ENCODE measurements at regions not wholly inside any gene's neighbourhood (a gene's known extent, or its start where the extent isn't known, plus 50 kb on each side); places are given as distances from the start of the nearest gene placed in this dataset.

DNA sequence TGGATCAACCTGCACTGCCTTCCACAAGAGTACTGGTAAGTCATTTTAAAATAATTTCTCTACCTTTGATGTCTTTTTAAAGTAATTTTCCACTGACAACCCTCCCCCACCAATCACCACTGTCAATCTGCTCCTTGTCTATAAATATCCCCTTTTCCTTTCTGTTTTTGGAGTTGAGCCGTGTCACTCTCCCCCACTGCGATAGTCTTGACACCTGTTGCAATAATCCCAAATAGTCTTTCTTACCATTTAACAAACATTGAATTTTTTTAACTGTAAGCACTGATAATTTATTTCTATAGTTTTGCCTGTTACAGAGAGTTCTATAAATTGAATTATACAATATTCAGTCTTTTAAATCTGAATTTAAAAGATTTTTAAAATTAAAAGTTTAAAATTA, 420.9 kb downstream of the COL11A1 start:
- TF ChIP-seq TAF1 (IDR thresholded peaks at IDR 0.05; ENCODE audit: low read depth) (no peak), TCF12 (IDR thresholded peaks at IDR 0.05; ENCODE audit: low read depth) (no peak), FOXM1 (IDR thresholded peaks at IDR 0.05; ENCODE audit: borderline replicate concordance, low read depth) (no peak), CREB1 (IDR thresholded peaks at IDR 0.05; ENCODE audit: low read depth) (no peak), ZBTB7A (IDR thresholded peaks at IDR 0.05; ENCODE audit: low read depth) (no peak), RAD21 (IDR thresholded peaks at IDR 0.05; ENCODE audit: low read depth) (no peak), EP300 (IDR thresholded peaks at IDR 0.05; ENCODE audit: borderline replicate concordance) (no peak), NFIC (IDR thresholded peaks at IDR 0.05) (no peak), EGR1 (IDR thresholded peaks at IDR 0.05) (no peak), YY1 (IDR thresholded peaks at IDR 0.05; ENCODE audit: low read depth) (no peak), TEAD4 (IDR thresholded peaks at IDR 0.05) (no peak), CEBPB (IDR thresholded peaks at IDR 0.05) (no peak)
- TF ChIP-seq, protein P1, sequence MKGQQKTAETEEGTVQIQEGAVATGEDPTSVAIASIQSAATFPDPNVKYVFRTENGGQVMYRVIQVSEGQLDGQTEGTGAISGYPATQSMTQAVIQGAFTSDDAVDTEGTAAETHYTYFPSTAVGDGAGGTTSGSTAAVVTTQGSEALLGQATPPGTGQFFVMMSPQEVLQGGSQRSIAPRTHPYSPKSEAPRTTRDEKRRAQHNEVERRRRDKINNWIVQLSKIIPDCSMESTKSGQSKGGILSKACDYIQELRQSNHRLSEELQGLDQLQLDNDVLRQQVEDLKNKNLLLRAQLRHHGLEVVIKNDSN (IDR thresholded peaks at IDR 0.05): no peak
- TF ChIP-seq, protein P2, sequence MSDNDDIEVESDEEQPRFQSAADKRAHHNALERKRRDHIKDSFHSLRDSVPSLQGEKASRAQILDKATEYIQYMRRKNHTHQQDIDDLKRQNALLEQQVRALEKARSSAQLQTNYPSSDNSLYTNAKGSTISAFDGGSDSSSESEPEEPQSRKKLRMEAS (IDR thresholded peaks at IDR 0.05): no peak

DNA sequence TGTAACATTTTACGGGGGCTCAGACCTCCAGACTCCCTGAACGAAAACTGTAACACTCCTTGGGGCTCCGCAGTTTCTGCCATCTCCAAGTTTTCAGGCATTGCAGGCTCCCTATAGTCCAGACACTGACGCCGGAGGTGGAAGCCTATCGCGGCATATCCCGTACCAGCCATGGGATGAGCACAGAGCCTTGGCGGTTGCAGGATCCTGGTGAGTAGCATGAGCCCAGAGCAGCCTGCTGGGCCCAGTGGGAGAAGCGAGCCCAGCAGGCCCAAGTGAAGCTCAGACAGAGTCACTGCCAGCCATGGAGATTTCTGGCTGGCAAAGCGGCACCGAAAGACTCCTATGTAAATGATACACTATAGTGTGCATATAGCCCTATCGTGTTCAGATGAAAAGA, 446.8 kb downstream of the COL11A1 start:
- no peak for TF ChIP-seq YY1 (IDR thresholded peaks at IDR 0.05; ENCODE audit: low read depth)
- TF ChIP-seq, protein P3, sequence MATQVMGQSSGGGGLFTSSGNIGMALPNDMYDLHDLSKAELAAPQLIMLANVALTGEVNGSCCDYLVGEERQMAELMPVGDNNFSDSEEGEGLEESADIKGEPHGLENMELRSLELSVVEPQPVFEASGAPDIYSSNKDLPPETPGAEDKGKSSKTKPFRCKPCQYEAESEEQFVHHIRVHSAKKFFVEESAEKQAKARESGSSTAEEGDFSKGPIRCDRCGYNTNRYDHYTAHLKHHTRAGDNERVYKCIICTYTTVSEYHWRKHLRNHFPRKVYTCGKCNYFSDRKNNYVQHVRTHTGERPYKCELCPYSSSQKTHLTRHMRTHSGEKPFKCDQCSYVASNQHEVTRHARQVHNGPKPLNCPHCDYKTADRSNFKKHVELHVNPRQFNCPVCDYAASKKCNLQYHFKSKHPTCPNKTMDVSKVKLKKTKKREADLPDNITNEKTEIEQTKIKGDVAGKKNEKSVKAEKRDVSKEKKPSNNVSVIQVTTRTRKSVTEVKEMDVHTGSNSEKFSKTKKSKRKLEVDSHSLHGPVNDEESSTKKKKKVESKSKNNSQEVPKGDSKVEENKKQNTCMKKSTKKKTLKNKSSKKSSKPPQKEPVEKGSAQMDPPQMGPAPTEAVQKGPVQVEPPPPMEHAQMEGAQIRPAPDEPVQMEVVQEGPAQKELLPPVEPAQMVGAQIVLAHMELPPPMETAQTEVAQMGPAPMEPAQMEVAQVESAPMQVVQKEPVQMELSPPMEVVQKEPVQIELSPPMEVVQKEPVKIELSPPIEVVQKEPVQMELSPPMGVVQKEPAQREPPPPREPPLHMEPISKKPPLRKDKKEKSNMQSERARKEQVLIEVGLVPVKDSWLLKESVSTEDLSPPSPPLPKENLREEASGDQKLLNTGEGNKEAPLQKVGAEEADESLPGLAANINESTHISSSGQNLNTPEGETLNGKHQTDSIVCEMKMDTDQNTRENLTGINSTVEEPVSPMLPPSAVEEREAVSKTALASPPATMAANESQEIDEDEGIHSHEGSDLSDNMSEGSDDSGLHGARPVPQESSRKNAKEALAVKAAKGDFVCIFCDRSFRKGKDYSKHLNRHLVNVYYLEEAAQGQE (IDR thresholded peaks at IDR 0.05; ENCODE audit: low read depth): no peak
- TF ChIP-seq RAD21 (IDR thresholded peaks at IDR 0.05; ENCODE audit: low read depth): no peak
- TF ChIP-seq, protein P1 (IDR thresholded peaks at IDR 0.05): no peak
- TF ChIP-seq, protein P2 (IDR thresholded peaks at IDR 0.05): no peak
- no peak for TF ChIP-seq EP300 (IDR thresholded peaks at IDR 0.05; ENCODE audit: borderline replicate concordance)
- TF ChIP-seq TCF12 (IDR thresholded peaks at IDR 0.05; ENCODE audit: low read depth): no peak
- TF ChIP-seq FOXM1 (IDR thresholded peaks at IDR 0.05; ENCODE audit: borderline replicate concordance, low read depth): no peak

DNA sequence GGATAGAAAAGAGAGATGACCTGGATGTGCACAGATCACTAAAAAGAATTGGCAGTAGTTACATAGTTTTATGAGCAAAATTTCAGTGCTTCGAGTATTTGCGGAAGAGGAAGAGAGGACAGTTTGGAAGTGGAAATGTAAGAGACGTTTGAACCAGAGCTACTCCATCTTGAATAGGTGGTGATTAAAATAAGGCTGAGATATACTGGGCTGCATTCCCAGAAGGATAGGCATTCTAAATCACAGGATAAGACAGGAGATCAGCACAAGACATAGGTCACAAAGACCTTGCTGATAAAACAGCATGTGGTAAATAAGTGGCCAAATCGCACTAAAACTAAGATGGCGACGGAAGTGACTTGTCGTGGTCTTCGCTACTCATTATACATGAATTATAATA, 453.3 kb downstream of the COL11A1 start:
- TF ChIP-seq FOXM1 (IDR thresholded peaks at IDR 0.05; ENCODE audit: borderline replicate concordance, low read depth) (no peak), YY1 (IDR thresholded peaks at IDR 0.05; ENCODE audit: low read depth) (no peak), TCF12 (IDR thresholded peaks at IDR 0.05; ENCODE audit: low read depth) (no peak), CREB1 (IDR thresholded peaks at IDR 0.05; ENCODE audit: low read depth) (no peak), NFIC (IDR thresholded peaks at IDR 0.05) (no peak), ZBTB7A (IDR thresholded peaks at IDR 0.05; ENCODE audit: low read depth) (no peak), EP300 (IDR thresholded peaks at IDR 0.05; ENCODE audit: borderline replicate concordance) (no peak), TEAD4 (IDR thresholded peaks at IDR 0.05) (no peak), RAD21 (IDR thresholded peaks at IDR 0.05; ENCODE audit: low read depth) (no peak), EGR1 (IDR thresholded peaks at IDR 0.05) (no peak)
- TF ChIP-seq, protein P3 (IDR thresholded peaks at IDR 0.05; ENCODE audit: low read depth): no peak
- TF ChIP-seq, protein P2 (IDR thresholded peaks at IDR 0.05): no peak
- TF ChIP-seq, protein P1 (IDR thresholded peaks at IDR 0.05): no peak

DNA sequence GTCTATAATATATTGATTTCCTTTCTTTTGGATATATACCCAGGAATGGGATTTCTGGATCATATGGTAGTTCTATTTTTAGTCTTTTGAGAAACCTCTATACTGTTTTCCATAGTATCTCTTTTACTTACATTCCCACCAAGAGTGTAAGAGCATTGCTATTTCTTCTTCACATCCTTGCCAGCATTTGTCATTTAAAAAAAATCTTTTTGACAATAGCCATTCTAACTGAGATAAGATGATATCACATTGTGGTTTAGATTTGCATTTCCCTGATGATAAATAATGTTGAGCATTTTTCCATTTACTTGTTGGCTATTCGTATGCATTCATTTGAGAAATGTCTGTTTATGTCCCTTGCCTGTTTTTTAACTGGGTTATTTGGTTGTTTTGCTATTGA, 467.4 kb downstream of the COL11A1 start:
- TF ChIP-seq TEAD4 (IDR thresholded peaks at IDR 0.05) (no peak), EP300 (IDR thresholded peaks at IDR 0.05; ENCODE audit: borderline replicate concordance) (no peak), NFIC (IDR thresholded peaks at IDR 0.05) (no peak), TAF1 (IDR thresholded peaks at IDR 0.05; ENCODE audit: low read depth) (no peak), EGR1 (IDR thresholded peaks at IDR 0.05) (no peak), ZBTB7A (IDR thresholded peaks at IDR 0.05; ENCODE audit: low read depth) (no peak), CREB1 (IDR thresholded peaks at IDR 0.05; ENCODE audit: low read depth) (no peak), TCF12 (IDR thresholded peaks at IDR 0.05; ENCODE audit: low read depth) (no peak), FOXM1 (IDR thresholded peaks at IDR 0.05; ENCODE audit: borderline replicate concordance, low read depth) (no peak), RAD21 (IDR thresholded peaks at IDR 0.05; ENCODE audit: low read depth) (no peak), CEBPB (IDR thresholded peaks at IDR 0.05) (no peak), YY1 (IDR thresholded peaks at IDR 0.05; ENCODE audit: low read depth) (no peak)
- TF ChIP-seq, protein P1 (IDR thresholded peaks at IDR 0.05): no peak
- TF ChIP-seq, protein P3 (IDR thresholded peaks at IDR 0.05; ENCODE audit: low read depth): no peak
- TF ChIP-seq, protein P2 (IDR thresholded peaks at IDR 0.05): no peak
